Trophoblast cell (in vitro differentiated cells and primary cell): ENCODE measurements at regions not wholly inside any gene's neighbourhood (a gene's known extent, or its start where the extent isn't known, plus 50 kb on each side); places are given as distances from the start of the nearest gene placed in this dataset.

Source experiments
- DNase-seq, 2 donors: peaks; one replicate each; pipeline ENCODE4 v3.0.0-alpha.2; 2016
- H2AFZ ChIP-seq: 2 replicates; pipeline ENCODE4 v1.6.1; 2013; ENCODE audit warnings: low read length, moderate library complexity, mild to moderate bottlenecking; ENCODE audit not compliant: insufficient read depth, poor library complexity
- H2AK5ac ChIP-seq: 2 replicates; pipeline ENCODE4 v1.6.1; 2013; ENCODE audit warnings: mild to moderate bottlenecking, low read length
- H2BK120ac ChIP-seq: 2 replicates; pipeline ENCODE4 v1.6.1; 2013; ENCODE audit warnings: low read length, mild to moderate bottlenecking, moderate library complexity; ENCODE audit not compliant: insufficient read depth, poor library complexity
- H2BK12ac ChIP-seq: 2 replicates; pipeline ENCODE4 v1.6.1; 2013; ENCODE audit warnings: mild to moderate bottlenecking, low read length, moderate library complexity
- H2BK5ac ChIP-seq: 2 replicates; pipeline ENCODE4 v1.6.1; 2013; ENCODE audit warnings: low read length, low read depth, moderate library complexity, mild to moderate bottlenecking; ENCODE audit not compliant: poor library complexity
- H3K14ac ChIP-seq: 2 replicates; pipeline ENCODE4 v1.6.1; 2013; ENCODE audit warnings: mild to moderate bottlenecking, low read length
- H3K18ac ChIP-seq: 2 replicates; pipeline ENCODE4 v1.6.1; 2013; ENCODE audit warnings: mild to moderate bottlenecking, low read length
- H3K23ac ChIP-seq: 2 replicates; pipeline ENCODE4 v1.6.1; 2013; ENCODE audit warnings: low read length
- H3K27ac ChIP-seq: 2 replicates; pipeline ENCODE4 v1.5.1; 2013; ENCODE audit warnings: low read depth, mild to moderate bottlenecking, inconsistent platforms, low read length, moderate library complexity
- H3K27me3 ChIP-seq: 2 replicates; pipeline ENCODE4 v1.6.1; 2013; ENCODE audit warnings: inconsistent platforms, mild to moderate bottlenecking, low read length, moderate library complexity; ENCODE audit not compliant: insufficient read depth
- H3K36me3 ChIP-seq, 2 experiments: 1 replicate in 1 of 2; 2 replicates in 1 of 2; pipeline ENCODE4 v1.6.1; 2013; ENCODE audit warnings: low read length in 2 of 2, mild to moderate bottlenecking in 2 of 2, moderate library complexity in 1 of 2; ENCODE audit not compliant: insufficient read depth in 2 of 2, control insufficient read depth in 1 of 2
- H3K4ac ChIP-seq: 2 replicates; pipeline ENCODE4 v1.6.1; 2013; ENCODE audit warnings: low read depth, mild to moderate bottlenecking, low read length, moderate library complexity
- H3K4me1 ChIP-seq, 2 experiments: 1 replicate in 1 of 2; 2 replicates in 1 of 2; pipeline ENCODE4 v1.6.1; 2013; ENCODE audit warnings: low read length in 2 of 2, mild to moderate bottlenecking in 2 of 2, moderate library complexity in 1 of 2; ENCODE audit not compliant: insufficient read depth in 2 of 2, control insufficient read depth in 1 of 2
- H3K4me2 ChIP-seq: 2 replicates; pipeline ENCODE4 v1.6.1; 2013; ENCODE audit warnings: inconsistent platforms, mild to moderate bottlenecking, low read length, moderate library complexity
- H3K4me3 ChIP-seq: 2 replicates; pipeline ENCODE4 v1.5.1; 2013; ENCODE audit warnings: mild to moderate bottlenecking, low read depth, low read length, inconsistent platforms
- H3K79me1 ChIP-seq: one replicate; pipeline ENCODE4 v1.6.1; 2013; ENCODE audit warnings: low read length
- H3K79me2 ChIP-seq: 2 replicates; pipeline ENCODE4 v1.6.1; 2013; ENCODE audit warnings: low read length, mild to moderate bottlenecking; ENCODE audit not compliant: control insufficient read depth, insufficient read depth, poor library complexity
- H3K9ac ChIP-seq: 2 replicates; pipeline ENCODE4 v1.6.1; 2013; ENCODE audit warnings: mild to moderate bottlenecking, low read length
- H3K9me3 ChIP-seq: 2 replicates; pipeline ENCODE4 v1.6.1; 2013; ENCODE audit warnings: low read depth, mild to moderate bottlenecking, control low read depth, inconsistent platforms, low read length; ENCODE audit not compliant: insufficient read depth
- H4K12ac ChIP-seq: 2 replicates; pipeline ENCODE4 v1.6.1; 2013; ENCODE audit warnings: low read depth, mild to moderate bottlenecking, low read length, moderate library complexity
- H4K8ac ChIP-seq: 2 replicates; pipeline ENCODE4 v1.6.1; 2013; ENCODE audit warnings: low read depth, mild to moderate bottlenecking, low read length, moderate library complexity
- H4K91ac ChIP-seq: one replicate; pipeline ENCODE4 v1.6.1; 2013; ENCODE audit warnings: low read depth, mild to moderate bottlenecking, low read length, moderate library complexity
- WGBS: extraction: QIAGEN DNeasy Blood & Tissue Kit; methylation state at CpG from one replicate; pipeline ENCODE4 v1.1.7; 2013; ENCODE audit warnings: missing lambda C conversion rate; ENCODE audit not compliant: insufficient read length, insufficient coverage; ENCODE audit errors: extremely low coverage; 5-methylcytosine and 5-hydroxymethylcytosine counted together

GRCh38 chr20:19835533-19836222, 77.6 kb downstream of the RIN2 start:
- H3K4ac ChIP-seq = no peak overlapping the region
- peaks cover 17% of the 10 kb centered on the region for H3K79me1 ChIP-seq
- no peak overlapping the region for H3K4me3 ChIP-seq
- H2BK12ac ChIP-seq = no peak overlapping the region
- H2BK120ac ChIP-seq = no peak overlapping the region
- peaks cover 3% of the 10 kb centered on the region for H3K79me2 ChIP-seq
- no peak overlapping the region for H3K18ac ChIP-seq
- H4K91ac ChIP-seq = no peak overlapping the region
- H4K12ac ChIP-seq = no peak overlapping the region
- peaks cover 5% of the 10 kb centered on the region for H3K9me3 ChIP-seq
- no peak overlapping the region for H3K4me2 ChIP-seq
- H3K9ac ChIP-seq = no peak overlapping the region
- WGBS = no CpG with 5 or more reads among the region's 9 CpGs
- H2BK5ac ChIP-seq = no peak overlapping the region
- peaks cover 9 to 24% of the 10 kb centered on the region in 2 experiments for H3K4me1 ChIP-seq
- no peak overlapping the region for H3K14ac ChIP-seq
- peak in 1 of 2 donors; percentile 69 for DNase-seq
- no peak overlapping the region for H2AK5ac ChIP-seq
- H3K27me3 ChIP-seq = no peaks in the 10 kb centered on the region
- peaks cover 2 to 3% of the 10 kb centered on the region in 2 experiments for H3K36me3 ChIP-seq
- H3K27ac ChIP-seq = peak overlapping the region; percentile 47
- no peak overlapping the region for H4K8ac ChIP-seq
- no peak overlapping the region for H2AFZ ChIP-seq
- no peak overlapping the region for H3K23ac ChIP-seq

GRCh38 chr20:19838468-19838867, 80.4 kb downstream of the RIN2 start:
- DNase-seq = no peak
- Histone ChIP-seq H2BK5ac (no peak overlapping the region), H3K4me1 (peaks cover 9 to 14% of the 10 kb centered on the region in 2 experiments), H3K4me3 (no peak overlapping the region), H2BK12ac (no peak overlapping the region), H3K23ac (no peak overlapping the region), H2AK5ac (no peak overlapping the region), H3K79me1 (peaks cover 13% of the 10 kb centered on the region), H2AFZ (no peak overlapping the region), H3K14ac (no peak overlapping the region), H3K36me3 (no peaks in the 10 kb centered on the region), H2BK120ac (no peak overlapping the region), H3K9me3 (peaks cover 2% of the 10 kb centered on the region), H3K4me2 (no peak overlapping the region), H3K9ac (no peak overlapping the region), H3K79me2 (peaks cover 3% of the 10 kb centered on the region), H4K91ac (no peak overlapping the region), H3K27me3 (no peaks in the 10 kb centered on the region), H3K4ac (no peak overlapping the region), H3K18ac (no peak overlapping the region), H4K12ac (no peak overlapping the region), H4K8ac (no peak overlapping the region), H3K27ac (no peak overlapping the region)
- WGBS = no CpG with 5 or more reads among the region's 5 CpGs

GRCh38 chr20:19839053-19839452, 81.0 kb downstream of the RIN2 start:
- Histone ChIP-seq H4K91ac (no peak overlapping the region), H3K27me3 (no peaks in the 10 kb centered on the region), H3K4me2 (no peak overlapping the region), H3K4me3 (no peak overlapping the region), H4K12ac (no peak overlapping the region), H3K9ac (no peak overlapping the region), H3K23ac (no peak overlapping the region), H3K79me1 (peaks cover 7% of the 10 kb centered on the region), H2BK120ac (no peak overlapping the region), H2AK5ac (no peak overlapping the region), H3K27ac (no peak overlapping the region), H2AFZ (no peak overlapping the region), H3K79me2 (peaks cover 2% of the 10 kb centered on the region), H3K18ac (no peak overlapping the region), H4K8ac (no peak overlapping the region), H3K14ac (no peak overlapping the region), H2BK5ac (no peak overlapping the region), H2BK12ac (no peak overlapping the region), H3K4ac (no peak overlapping the region), H3K36me3 (no peaks in the 10 kb centered on the region), H3K4me1 (peaks cover 3 to 9% of the 10 kb centered on the region in 2 experiments), H3K9me3 (peaks cover 2% of the 10 kb centered on the region)
- DNase-seq = no peak
- WGBS = no CpG with 5 or more reads among the region's 9 CpGs

GRCh38 chr20:19840111-19840710, 82.2 kb downstream of the RIN2 start:
- no peak overlapping the region for H4K12ac ChIP-seq
- no peaks in the 10 kb centered on the region for H3K27me3 ChIP-seq
- H3K18ac ChIP-seq = no peak overlapping the region
- no peak overlapping the region for H3K9ac ChIP-seq
- H3K36me3 ChIP-seq = no peaks in the 10 kb centered on the region
- H2BK12ac ChIP-seq = no peak overlapping the region
- peaks cover 2% of the 10 kb centered on the region for H3K9me3 ChIP-seq
- no peak overlapping the region for H2AFZ ChIP-seq
- no CpG with 5 or more reads among the region's 7 CpGs for WGBS
- H3K79me1 ChIP-seq = peaks cover 2% of the 10 kb centered on the region
- DNase-seq = no peak
- H3K23ac ChIP-seq = no peak overlapping the region
- H3K4me3 ChIP-seq = no peak overlapping the region
- H3K4me1 ChIP-seq = peaks cover 0 to 3% of the 10 kb centered on the region in 2 experiments
- H3K4me2 ChIP-seq = no peak overlapping the region
- H3K27ac ChIP-seq = no peak overlapping the region
- no peak overlapping the region for H3K4ac ChIP-seq
- H2BK120ac ChIP-seq = no peak overlapping the region
- H4K8ac ChIP-seq = no peak overlapping the region
- H2BK5ac ChIP-seq = no peak overlapping the region
- no peak overlapping the region for H4K91ac ChIP-seq
- no peaks in the 10 kb centered on the region for H3K79me2 ChIP-seq
- H3K14ac ChIP-seq = no peak overlapping the region
- no peak overlapping the region for H2AK5ac ChIP-seq
